GM19463 (cell line): ENCODE measurements at regions not wholly inside any gene's neighbourhood (a gene's known extent, or its start where the extent isn't known, plus 50 kb on each side); places are given as distances from the start of the nearest gene placed in this dataset.

Experiments
- ATAC-seq: cut with Tn5 transposase; IDR thresholded peaks from one replicate; pipeline ENCODE4 v1.9.1; 2021; ENCODE audit warnings: mild to moderate bottlenecking, moderate library complexity; ENCODE audit not compliant: unreplicated experiment

DNA sequence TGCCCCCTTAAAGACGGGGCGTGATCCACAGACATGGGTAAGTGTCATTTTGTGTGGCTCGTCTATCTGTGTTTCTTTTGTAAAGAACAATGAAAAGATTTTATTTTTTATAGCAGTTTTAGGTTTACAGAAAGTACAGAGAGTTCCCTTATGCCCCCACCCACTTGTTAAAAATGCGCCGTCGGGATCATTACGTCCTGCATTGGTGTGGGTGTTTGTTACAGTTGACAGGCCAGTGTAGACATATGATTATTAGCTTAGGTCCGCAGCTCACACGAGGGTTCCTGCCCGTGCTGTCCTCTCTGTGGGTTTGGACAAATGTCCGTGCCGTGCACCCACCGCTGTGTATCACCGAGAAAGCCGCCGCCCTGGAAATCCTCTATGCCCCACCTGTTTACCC, 50.5 kb downstream of the RGS12 start:
- ATAC-seq: no peak

DNA sequence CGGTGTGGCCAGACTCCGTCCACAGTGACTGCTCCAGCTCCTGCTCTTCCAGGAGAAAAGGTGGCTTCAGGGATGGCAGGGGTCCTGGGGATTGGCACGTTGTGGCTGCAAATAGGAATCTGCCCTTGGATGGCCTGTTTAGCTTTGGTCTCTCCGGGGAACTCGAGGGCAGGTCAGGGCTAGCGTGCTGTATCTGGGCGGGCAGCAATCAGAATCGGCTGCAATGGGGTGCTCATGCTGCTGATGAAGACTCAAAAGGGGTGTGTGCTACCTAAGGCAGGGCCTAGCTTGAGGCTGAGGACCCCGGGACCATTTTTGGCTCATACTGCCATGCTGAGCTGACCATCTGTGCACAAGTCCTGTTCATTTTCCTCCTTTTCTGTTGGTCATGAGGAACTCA, 51.3 kb downstream of the RGS12 start:
- ATAC-seq: no peak

DNA sequence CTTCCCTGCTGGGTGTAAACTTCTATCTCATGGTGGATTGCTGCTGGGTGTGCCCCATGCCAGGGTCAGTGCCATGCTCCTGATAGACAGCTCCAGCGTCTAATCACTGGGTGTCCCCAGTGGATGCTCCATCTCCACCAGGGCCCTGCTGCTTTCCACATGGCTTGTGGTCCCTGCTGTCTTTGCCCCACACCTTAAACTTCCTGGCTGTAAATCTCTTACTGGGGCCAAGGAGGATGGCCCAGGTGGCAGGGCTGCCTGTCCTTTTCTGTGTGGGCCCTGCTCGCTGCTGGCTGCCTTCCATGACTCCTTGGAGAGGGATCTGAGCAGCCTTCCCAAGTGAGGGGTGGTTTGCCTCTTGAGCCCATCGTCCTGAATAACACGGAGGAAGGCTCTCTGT, 51.8 kb downstream of the RGS12 start:
- ATAC-seq: no peak

DNA sequence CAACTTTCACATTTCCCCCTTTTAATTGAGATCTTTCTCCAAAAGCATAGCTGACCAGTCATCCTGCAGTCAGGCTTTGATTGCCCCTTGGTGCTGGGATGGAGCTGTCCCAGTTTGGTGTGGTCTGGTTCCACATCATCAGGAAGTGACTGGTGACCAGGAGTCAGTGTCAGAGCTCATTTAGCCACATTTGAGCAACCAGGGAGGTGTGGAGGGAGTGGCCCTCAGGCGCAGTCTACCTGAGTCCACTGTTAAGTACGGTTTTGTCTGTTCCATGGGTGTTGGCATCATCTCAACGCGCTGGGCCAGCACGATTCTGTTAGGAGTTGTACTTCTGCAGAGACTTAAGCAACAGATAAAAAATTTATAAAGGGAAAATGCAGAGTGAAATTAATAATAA, 52.6 kb downstream of the RGS12 start:
- no peak for ATAC-seq

DNA sequence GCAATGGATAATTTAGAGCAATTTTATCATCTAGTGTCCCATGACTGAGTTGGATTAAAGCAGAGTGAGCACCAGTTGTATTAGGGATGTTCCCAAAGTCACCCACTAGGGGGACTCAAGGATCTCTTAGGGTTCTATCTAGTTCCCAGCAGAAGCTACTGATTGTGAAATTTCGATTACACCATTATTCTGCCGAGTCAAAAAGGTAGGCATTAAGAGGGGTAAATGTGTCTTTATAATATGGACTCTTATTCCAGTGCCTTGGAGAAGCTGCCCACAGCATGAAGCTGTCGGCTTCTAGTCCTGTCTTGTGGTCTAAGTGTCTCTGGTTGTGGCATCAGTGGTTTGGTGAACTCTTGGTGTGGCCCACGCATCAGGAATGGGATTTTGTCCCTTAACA, 53.3 kb downstream of the RGS12 start:
- peak; percentile 48 for ATAC-seq

GRCh38 chr4:3347871-3348270, 55.0 kb downstream of the RGS12 start:
- ATAC-seq: no peak

DNA sequence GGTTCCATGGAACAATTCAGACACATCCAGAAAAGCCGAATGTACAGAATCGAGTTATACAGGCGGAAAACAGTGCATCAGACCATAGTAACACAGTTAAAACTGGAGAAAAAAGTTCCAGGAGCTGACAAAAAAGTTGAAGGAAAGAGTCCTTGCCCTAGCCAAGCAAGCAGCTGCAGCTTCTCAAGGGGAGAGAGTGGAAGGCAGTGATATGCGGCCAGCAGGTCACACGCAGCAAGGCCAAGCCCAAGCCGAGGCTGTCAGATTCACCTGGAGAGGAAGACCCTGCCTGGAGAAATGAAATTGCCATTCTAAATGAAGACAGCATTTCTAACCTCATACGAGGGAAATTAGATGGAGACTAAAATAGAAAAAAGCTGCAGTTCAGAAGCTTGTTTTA, 55.8 kb downstream of the RGS12 start:
- ATAC-seq: no peak

DNA sequence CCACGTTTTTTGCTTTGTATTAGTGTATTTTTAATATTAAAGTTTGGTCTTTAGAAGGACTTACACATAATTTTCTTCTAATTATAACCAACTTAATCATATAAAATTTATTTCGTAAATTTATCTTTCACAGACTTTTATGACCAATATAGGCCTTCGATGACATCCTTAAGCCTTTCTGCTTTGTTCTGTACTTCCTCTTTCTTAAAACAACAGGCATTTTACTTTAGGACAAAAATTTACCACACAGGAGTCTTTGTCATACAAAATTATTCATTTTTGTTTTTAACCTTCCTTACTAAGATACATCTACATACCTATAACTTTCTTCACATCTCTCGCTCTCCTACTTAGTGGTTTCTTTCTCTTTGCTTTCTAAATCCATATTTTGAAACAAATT, 56.3 kb downstream of the RGS12 start:
- ATAC-seq: no peak

GRCh38 chr4:3351997-3352396, 59.2 kb downstream of the RGS12 start:
- no peak for ATAC-seq

DNA sequence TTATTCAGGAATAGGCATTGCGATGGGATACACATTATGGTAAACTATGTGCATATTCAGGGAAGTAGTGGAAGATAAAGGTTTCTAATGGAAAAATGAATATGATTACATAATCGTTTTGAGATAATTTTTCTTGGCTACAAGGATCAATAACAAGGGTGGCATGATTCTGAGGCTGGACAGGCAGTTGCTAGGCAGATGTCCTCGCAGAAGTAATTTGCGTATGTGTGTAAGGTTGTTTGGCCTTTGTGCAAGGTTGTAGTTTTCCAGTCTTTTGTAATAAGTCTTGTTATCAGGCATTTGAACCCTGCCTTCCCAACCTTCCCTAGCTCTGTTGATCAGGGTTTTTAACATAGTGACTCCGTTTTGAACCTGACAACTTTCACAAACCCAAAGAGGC, 59.7 kb downstream of the RGS12 start:
- ATAC-seq: no peak

DNA sequence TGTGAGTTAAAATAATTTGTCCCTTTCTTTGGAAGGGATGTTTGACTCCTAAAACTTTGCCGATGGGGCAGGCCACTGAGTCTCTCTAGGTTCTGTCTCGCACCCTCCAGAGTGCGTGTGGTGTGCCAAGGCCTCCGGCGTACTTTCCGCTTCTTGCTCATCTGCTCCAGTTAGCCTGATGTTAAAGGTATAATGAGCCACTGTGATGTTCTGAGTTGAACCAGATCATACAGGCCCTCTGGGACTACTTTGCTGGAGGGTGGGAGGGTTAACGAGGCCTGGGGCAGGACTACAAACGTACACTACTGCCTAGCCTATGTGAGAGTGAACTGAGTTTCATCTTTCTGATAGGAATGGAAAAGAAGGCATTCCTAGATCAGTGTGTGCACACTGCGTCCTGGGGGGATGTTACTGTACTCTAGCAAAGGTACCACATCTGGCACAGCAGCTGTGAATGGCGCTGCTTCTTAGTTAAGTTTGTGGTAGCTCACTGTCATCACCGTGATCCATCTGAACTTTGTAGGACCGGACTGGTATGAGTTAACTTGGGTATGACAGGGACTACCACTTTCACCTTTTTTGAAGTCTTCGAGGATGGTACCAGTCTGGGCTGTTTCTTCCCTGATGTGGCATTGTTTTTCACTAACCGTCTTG, 60.2 kb downstream of the RGS12 start:
- ATAC-seq: no peak

GRCh38 chr4:3353752-3354454, 61.1 kb downstream of the RGS12 start:
- ATAC-seq: no peak

- no peak for ATAC-seq
Measured at GRCh38 chr4:3354455-3354811, 61.6 kb downstream of the RGS12 start.

GRCh38 chr4:3355266-3355748, 62.5 kb downstream of the RGS12 start:
- peak; percentile 74 for ATAC-seq

GRCh38 chr4:3358656-3359055, 65.8 kb downstream of the RGS12 start:
- ATAC-seq: no peak

- ATAC-seq: no peak
Measured at GRCh38 chr4:3360777-3361176, 68.0 kb downstream of the RGS12 start.

DNA sequence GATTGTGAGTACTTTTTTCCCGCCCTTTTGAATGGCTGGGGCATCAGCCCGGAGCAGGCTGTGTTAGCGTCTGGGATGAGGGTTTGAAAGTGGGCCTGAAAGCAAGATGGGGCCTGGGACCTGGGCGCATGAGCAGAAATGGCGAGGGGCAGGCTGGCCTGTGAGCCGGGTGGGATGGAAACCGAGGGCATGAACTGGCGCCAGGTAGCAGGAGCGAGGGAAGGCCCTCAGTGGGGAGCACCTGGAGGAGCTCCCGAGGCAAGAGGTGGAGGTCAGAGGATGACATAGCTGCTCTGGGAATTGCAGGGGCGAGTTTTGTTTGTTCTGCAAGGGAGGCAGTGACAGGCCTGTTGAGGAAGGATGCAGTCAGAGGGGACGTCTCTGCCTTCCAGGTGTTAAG, 68.6 kb downstream of the RGS12 start:
- no peak for ATAC-seq

DNA sequence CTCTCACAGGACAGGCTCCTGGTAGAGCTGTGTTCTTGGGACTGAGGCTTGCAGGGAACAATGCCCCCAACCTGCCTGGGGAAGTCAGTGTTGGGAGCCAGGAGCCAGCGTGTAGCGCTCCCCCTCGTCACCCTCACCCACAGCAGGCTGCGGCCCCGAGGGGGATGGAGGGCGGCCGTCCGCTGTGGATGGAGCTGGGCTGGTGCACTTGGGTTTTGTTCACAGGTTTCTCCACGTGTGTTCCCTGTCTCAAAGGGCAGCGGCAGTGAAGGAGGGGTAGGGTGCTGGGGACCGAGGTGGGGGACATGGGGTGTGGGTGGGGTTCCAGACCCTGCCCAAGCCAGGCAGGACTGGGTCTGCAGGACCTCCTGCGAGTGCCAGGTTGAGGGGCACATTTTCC, 69.1 kb downstream of the RGS12 start:
- no peak for ATAC-seq

GRCh38 chr4:3362431-3363287, 69.8 kb downstream of the RGS12 start:
- ATAC-seq: no peak

DNA sequence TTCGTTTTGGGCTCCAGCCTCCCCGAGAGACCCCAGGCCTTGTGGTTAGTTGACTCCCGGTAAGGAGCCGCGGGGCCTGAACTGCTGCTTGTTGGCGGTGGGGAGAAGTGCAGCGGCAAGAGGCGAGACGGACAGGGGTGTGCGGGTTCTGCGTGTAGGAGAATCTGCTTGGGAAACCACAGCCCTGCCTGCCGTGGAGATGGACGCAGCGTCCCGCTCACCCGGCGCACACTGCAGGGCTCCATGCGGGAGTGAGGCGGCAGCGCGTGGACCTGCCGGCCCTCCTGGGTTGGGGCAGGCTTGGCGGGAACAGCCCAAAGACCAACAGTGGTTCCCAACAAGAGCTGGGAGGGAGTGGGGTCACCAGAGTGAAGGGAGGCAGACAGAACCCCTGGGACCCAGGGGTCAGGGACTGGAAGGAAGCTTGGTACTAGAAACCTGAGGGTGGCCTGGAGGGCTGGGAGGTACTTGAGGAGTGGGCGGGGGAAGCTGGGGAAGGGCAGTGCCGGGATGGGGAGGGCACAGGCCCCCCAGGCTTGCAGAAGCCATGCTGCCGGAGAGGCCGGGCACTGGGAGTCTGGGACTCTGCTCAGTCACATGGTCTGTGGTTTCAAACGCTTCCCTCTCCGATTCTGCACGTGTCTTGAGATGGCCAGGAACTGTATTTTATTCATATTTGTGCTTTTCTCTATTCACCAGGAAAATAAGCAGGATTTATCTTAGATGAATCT, 70.8 kb downstream of the RGS12 start:
- no peak for ATAC-seq

DNA sequence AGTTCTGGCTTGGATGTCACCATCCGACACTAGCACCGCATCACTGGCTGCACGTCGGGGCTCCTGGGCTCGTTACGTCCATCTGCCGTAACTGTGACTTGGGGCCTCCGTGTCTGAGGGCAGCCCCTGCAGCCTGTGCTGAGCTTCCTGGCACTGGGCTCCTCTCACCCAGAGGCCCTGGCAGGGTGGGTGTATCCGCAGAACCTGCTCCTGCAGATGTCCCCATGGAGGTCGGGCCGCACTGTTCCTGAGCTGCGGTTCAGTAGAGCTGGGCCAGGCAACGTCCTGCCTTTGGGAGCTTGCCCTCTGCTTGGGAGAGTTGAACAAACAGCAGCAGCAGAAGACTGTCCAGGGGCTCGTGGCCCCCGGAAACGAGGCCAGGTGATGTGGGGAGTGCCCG, 71.4 kb downstream of the RGS12 start:
- ATAC-seq: no peak
